GM18508 (cell line): ENCODE measurements at regions not wholly inside any gene's neighbourhood (a gene's known extent, or its start where the extent isn't known, plus 50 kb on each side); places are given as distances from the start of the nearest gene placed in this dataset.

Experiments
- ATAC-seq: cut with Tn5 transposase; IDR thresholded peaks from one replicate; pipeline ENCODE4 v1.9.1; 2021; ENCODE audit warnings: moderate number of reproducible peaks; ENCODE audit not compliant: insufficient read depth, unreplicated experiment

- no peak for ATAC-seq
Measured at GRCh38 chr10:113285305-113285704, 267.5 kb upstream of the HABP2 start.

GRCh38 chr10:113287592-113287991, 265.3 kb upstream of the HABP2 start:
- ATAC-seq, result no peak

GRCh38 chr10:113290137-113290536, 262.7 kb upstream of the HABP2 start:
- no peak for ATAC-seq

GRCh38 chr10:113291413-113291812, 261.4 kb upstream of the HABP2 start:
- ATAC-seq, result no peak

- ATAC-seq, result no peak
Measured at GRCh38 chr10:113292086-113292485, 260.8 kb upstream of the HABP2 start.

- no peak for ATAC-seq
Measured at GRCh38 chr10:113292743-113293142, 260.1 kb upstream of the HABP2 start.

GRCh38 chr10:113293167-113293566, 259.7 kb upstream of the HABP2 start:
- no peak for ATAC-seq

- no peak for ATAC-seq
Measured at GRCh38 chr10:113294868-113295267, 258.0 kb upstream of the HABP2 start.

GRCh38 chr10:113297226-113297625, 255.6 kb upstream of the HABP2 start:
- no peak for ATAC-seq

- ATAC-seq, result no peak
Measured at GRCh38 chr10:113298616-113299015, 254.2 kb upstream of the HABP2 start.

GRCh38 chr10:113300201-113300600, 252.7 kb upstream of the HABP2 start:
- ATAC-seq, result no peak

- ATAC-seq, result no peak
Measured at GRCh38 chr10:113300617-113301016, 252.2 kb upstream of the HABP2 start.

- ATAC-seq, result no peak
Measured at GRCh38 chr10:113301342-113301984, 251.4 kb upstream of the HABP2 start.

- no peak for ATAC-seq
Measured at GRCh38 chr10:113302062-113302461, 250.8 kb upstream of the HABP2 start.

GRCh38 chr10:113303544-113304146, 249.2 kb upstream of the HABP2 start:
- ATAC-seq, result no peak

- ATAC-seq, result no peak
Measured at GRCh38 chr10:113304726-113305125, 248.1 kb upstream of the HABP2 start.

- ATAC-seq, result no peak
Measured at GRCh38 chr10:113305871-113306270, 247.0 kb upstream of the HABP2 start.

- ATAC-seq, result no peak
Measured at GRCh38 chr10:113309791-113310190, 243.1 kb upstream of the HABP2 start.

GRCh38 chr10:113310347-113310746, 242.5 kb upstream of the HABP2 start:
- ATAC-seq, result no peak

- no peak for ATAC-seq
Measured at GRCh38 chr10:113313048-113313602, 239.7 kb upstream of the HABP2 start.

- no peak for ATAC-seq
Measured at GRCh38 chr10:113313722-113314121, 239.1 kb upstream of the HABP2 start.

GRCh38 chr10:113316506-113316905, 236.3 kb upstream of the HABP2 start:
- no peak for ATAC-seq
